ENCODE measurements at regions not wholly inside any gene's neighbourhood (a gene's known extent, or its start where the extent isn't known, plus 50 kb on each side); places are given as distances from the start of the nearest gene placed in this dataset.

GRCh38 chr6:10048370-10049297 lies 366.2 kb downstream of the TFAP2A start:
- H3K4me3 ChIP-seq (replicated peaks in 1 of 2; ENCODE audit: low read depth in 1 of 2, low read length in 2 of 2): no peak overlapping the region
- H3K36me3 ChIP-seq (ENCODE audit: control insufficient read depth in 1 of 2, insufficient read depth in 2 of 2, low read length in 2 of 2): no peaks in the 10 kb centered on the region
- H2AFZ ChIP-seq (ENCODE audit: low read depth, low read length, poor library complexity, severe bottlenecking): no peak overlapping the region
- H3K79me2 ChIP-seq (ENCODE audit: insufficient read depth, low read length): no peaks in the 10 kb centered on the region
- ATAC-seq: no peak
- no peak overlapping the region for H3K9ac ChIP-seq (ENCODE audit: low read length)
- RAD21 ChIA-PET (ENCODE audit: low non-redundant PET in 1 of 2, low total read pairs in 2 of 2, uncharacterized antibody in 2 of 2, unreplicated experiment in 2 of 2): no interaction called here
- no peaks in the 10 kb centered on the region for H3K4me1 ChIP-seq (ENCODE audit: control insufficient read depth in 1 of 2, insufficient read depth in 2 of 2, low read length in 2 of 2)
- H3K27me3 ChIP-seq (ENCODE audit: insufficient read depth, low read length): no peaks in the 10 kb centered on the region
- BruUV-seq (replicated peaks): no TSS peak
- H3K4me2 ChIP-seq (ENCODE audit: low read length): no peak overlapping the region
- DNase-seq (ENCODE audit: low read depth, low spot score): no peak
- H3K9me3 ChIP-seq (ENCODE audit: control insufficient read depth in 1 of 2, insufficient read depth in 1 of 2, low read depth in 1 of 2, low read length in 2 of 2): no peaks in the 10 kb centered on the region
- no peak overlapping the region for H3K27ac ChIP-seq (ENCODE audit: low read depth, low read length)
- no peaks in the 10 kb centered on the region for H4K20me1 ChIP-seq (ENCODE audit: insufficient read depth)
- H3K9me2 ChIP-seq (ENCODE audit: insufficient read depth): no peaks in the 10 kb centered on the region
- intact Hi-C loops (cut with micrococcal nuclease): no loop called here
- CTCF ChIA-PET: interaction anchor here (1.3 kb wide), 1 partner anchor 21 kb away, joined by 3 read pairs; no protein-coding TSS in a partner anchor
- POLR2A ChIA-PET: interaction anchor here (0.5 kb wide), 1 partner anchor 14 kb away, joined by 5 read pairs; no protein-coding TSS in a partner anchor
- TF ChIP-seq MAX (IDR thresholded peaks at IDR 0.05) (no peak), JUND (IDR thresholded peaks at IDR 0.05) (no peak), ELF1 (IDR thresholded peaks at IDR 0.05; ENCODE audit: borderline replicate concordance, low read depth) (no peak), RAD21 (IDR thresholded peaks at IDR 0.05; ENCODE audit: low read depth) (no peak), POLR2A (IDR thresholded peaks at IDR 0.05; ENCODE audit: borderline replicate concordance, extremely low read depth, insufficient read depth, insufficient read length) (no peak), CEBPB (IDR thresholded peaks at IDR 0.05; ENCODE audit: low read depth) (no peak), POLR2AphosphoS5 (IDR thresholded peaks at IDR 0.05; ENCODE audit: low read depth, low read length) (no peak), SIN3A (IDR thresholded peaks at IDR 0.05; ENCODE audit: low read depth) (no peak), EZH2phosphoT487 (IDR thresholded peaks at IDR 0.05; ENCODE audit: borderline replicate concordance) (no peak), YY1 (IDR thresholded peaks at IDR 0.05; ENCODE audit: extremely low read depth, insufficient replicate concordance, low read depth, low read length) (no peak), ZNF274 (IDR thresholded peaks at IDR 0.05; ENCODE audit: low read depth, low read length) (no peak), SP1 (IDR thresholded peaks at IDR 0.05; ENCODE audit: low read depth) (no peak), SRF (IDR thresholded peaks at IDR 0.05; ENCODE audit: low read depth) (no peak), REST (IDR thresholded peaks at IDR 0.05; ENCODE audit: low read depth) (no peak), TCF7L2 (IDR thresholded peaks at IDR 0.05; ENCODE audit: borderline replicate concordance, extremely low read depth, insufficient read depth, insufficient read length) (no peak), EZH2 (IDR thresholded peaks at IDR 0.05) (no peak), FOSL1 (IDR thresholded peaks at IDR 0.05; ENCODE audit: low read depth) (no peak)
- TF ChIP-seq, protein P1, sequence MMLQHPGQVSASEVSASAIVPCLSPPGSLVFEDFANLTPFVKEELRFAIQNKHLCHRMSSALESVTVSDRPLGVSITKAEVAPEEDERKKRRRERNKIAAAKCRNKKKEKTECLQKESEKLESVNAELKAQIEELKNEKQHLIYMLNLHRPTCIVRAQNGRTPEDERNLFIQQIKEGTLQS (IDR thresholded peaks at IDR 0.05): no peak
- TF ChIP-seq, protein P2, sequence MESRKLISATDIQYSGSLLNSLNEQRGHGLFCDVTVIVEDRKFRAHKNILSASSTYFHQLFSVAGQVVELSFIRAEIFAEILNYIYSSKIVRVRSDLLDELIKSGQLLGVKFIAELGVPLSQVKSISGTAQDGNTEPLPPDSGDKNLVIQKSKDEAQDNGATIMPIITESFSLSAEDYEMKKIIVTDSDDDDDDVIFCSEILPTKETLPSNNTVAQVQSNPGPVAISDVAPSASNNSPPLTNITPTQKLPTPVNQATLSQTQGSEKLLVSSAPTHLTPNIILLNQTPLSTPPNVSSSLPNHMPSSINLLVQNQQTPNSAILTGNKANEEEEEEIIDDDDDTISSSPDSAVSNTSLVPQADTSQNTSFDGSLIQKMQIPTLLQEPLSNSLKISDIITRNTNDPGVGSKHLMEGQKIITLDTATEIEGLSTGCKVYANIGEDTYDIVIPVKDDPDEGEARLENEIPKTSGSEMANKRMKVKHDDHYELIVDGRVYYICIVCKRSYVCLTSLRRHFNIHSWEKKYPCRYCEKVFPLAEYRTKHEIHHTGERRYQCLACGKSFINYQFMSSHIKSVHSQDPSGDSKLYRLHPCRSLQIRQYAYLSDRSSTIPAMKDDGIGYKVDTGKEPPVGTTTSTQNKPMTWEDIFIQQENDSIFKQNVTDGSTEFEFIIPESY (IDR thresholded peaks at IDR 0.05; ENCODE audit: extremely low read depth, insufficient replicate concordance, low read length): no peak
